NT2/D1 (cell line): ENCODE measurements at regions not wholly inside any gene's neighbourhood (a gene's known extent, or its start where the extent isn't known, plus 50 kb on each side); places are given as distances from the start of the nearest gene placed in this dataset.

Source experiments
- YY1 ChIP-seq: IDR thresholded peaks from 2 replicates; pipeline ENCODE4 v1.6.1; 2011; ENCODE audit not compliant: insufficient read length, insufficient read depth
- ZNF274 ChIP-seq: IDR thresholded peaks from 2 replicates; pipeline ENCODE4 v1.6.1; 2011; ENCODE audit warnings: mild to moderate bottlenecking, low read depth, low read length

- TF ChIP-seq YY1, result no peak
- no peak for TF ChIP-seq ZNF274
Measured at GRCh38 chr2:156115338-156115737, 217.2 kb downstream of the NR4A2 start.
